OCI-LY1 (cell line): ENCODE measurements at regions not wholly inside any gene's neighbourhood (a gene's known extent, or its start where the extent isn't known, plus 50 kb on each side); places are given as distances from the start of the nearest gene placed in this dataset.

Source experiments
- H2AFZ ChIP-seq: fragments of 200-600 bp; sonication (generic), shearing (Covaris generic); 2 replicates; pipeline ENCODE4 v1.6.0; 2014; ENCODE audit warnings: antibody characterized with exemption, mild to moderate bottlenecking, low read length
- H3F3A ChIP-seq: fragments of 200-600 bp; sonication (generic), shearing (Covaris generic); 2 replicates; pipeline ENCODE4 v1.6.0; 2014; ENCODE audit warnings: mild to moderate bottlenecking, antibody characterized with exemption, low read length, moderate library complexity; ENCODE audit not compliant: insufficient read depth
- H3K27ac ChIP-seq: fragments of 200-600 bp; sonication (generic); 2 replicates; pipeline ENCODE4 v1.5.1; 2014; ENCODE audit warnings: low read length, mixed run types, mild to moderate bottlenecking, low read depth; ENCODE audit not compliant: poor library complexity, severe bottlenecking
- H3K27me3 ChIP-seq: fragments of 200-600 bp; sonication (generic); 2 replicates; pipeline ENCODE4 v1.6.0; 2014; ENCODE audit warnings: antibody characterized with exemption, mild to moderate bottlenecking, low read length, moderate library complexity; ENCODE audit not compliant: insufficient read depth
- H3K36me3 ChIP-seq: fragments of 200-600 bp; sonication (generic); 2 replicates; pipeline ENCODE4 v1.6.1; 2014; ENCODE audit warnings: mild to moderate bottlenecking, antibody characterized with exemption, low read length, moderate library complexity, mixed read lengths; ENCODE audit not compliant: insufficient read depth
- H3K4me1 ChIP-seq: fragments of 200-600 bp; sonication (generic); 2 replicates; pipeline ENCODE4 v1.5.1; 2014; ENCODE audit warnings: mild to moderate bottlenecking, low read length, moderate library complexity; ENCODE audit not compliant: insufficient read depth, severe bottlenecking
- H3K4me2 ChIP-seq: fragments of 200-600 bp; sonication (generic), shearing (Covaris generic); 2 replicates; pipeline ENCODE4 v1.6.1; 2014; ENCODE audit warnings: low read length
- H3K4me3 ChIP-seq: fragments of 200-600 bp; sonication (generic); 2 replicates; pipeline ENCODE4 v1.5.1; 2014; ENCODE audit warnings: low read length, low read depth, mild to moderate bottlenecking, mixed read lengths; ENCODE audit not compliant: poor library complexity, severe bottlenecking
- H3K79me2 ChIP-seq: fragments of 200-600 bp; shearing (Covaris generic); 2 replicates; pipeline ENCODE4 v1.6.1; 2016; ENCODE audit warnings: mixed run types, low read length, mixed read lengths; ENCODE audit not compliant: insufficient read depth
- H3K9ac ChIP-seq: fragments of 200-600 bp; sonication (generic), shearing (Covaris generic); 2 replicates; pipeline ENCODE4 v1.6.1; 2014; ENCODE audit warnings: mild to moderate bottlenecking, low read length, mixed read lengths
- H3K9me2 ChIP-seq: fragments of 200-600 bp; sonication (generic), shearing (Covaris generic); 2 replicates; pipeline ENCODE4 v1.6.1; 2014; ENCODE audit warnings: low read depth, mild to moderate bottlenecking, low read length, mixed read lengths
- H3K9me3 ChIP-seq: fragments of 200-600 bp; shearing (Covaris generic); 2 replicates; pipeline ENCODE4 v1.6.1; 2014; ENCODE audit warnings: low read length, mixed read lengths
- H4K20me1 ChIP-seq: fragments of 200-600 bp; sonication (generic), shearing (Covaris generic); 2 replicates; pipeline ENCODE4 v1.6.0; 2016; ENCODE audit warnings: mild to moderate bottlenecking, low read length; ENCODE audit not compliant: insufficient read depth
- CTCF ChIP-seq: fragments of 200-600 bp; sonication (generic), shearing (Covaris generic); IDR thresholded peaks from 2 replicates; pipeline ENCODE4 v1.5.1; 2017; ENCODE audit warnings: mild to moderate bottlenecking, antibody characterized with exemption, low read length, moderate library complexity, mixed read lengths
- EZH2 ChIP-seq: fragments of 200-600 bp; sonication (generic), shearing (Covaris generic); IDR thresholded peaks from 2 replicates; pipeline ENCODE4 v1.8.0; 2017; ENCODE audit warnings: borderline replicate concordance, mixed run types, mild to moderate bottlenecking, antibody characterized with exemption, low read length, moderate library complexity, mixed read lengths

- Histone ChIP-seq H3K9ac (no peak overlapping the region), H3K27me3 (no peaks in the 10 kb centered on the region)
These were observed 292.3 kb downstream of the SMARCA2 start for GRCh38 chr9:2307480-2307879.

GRCh38 chr9:2311920-2312319 lies 296.8 kb downstream of the SMARCA2 start:
- H3K36me3 ChIP-seq = no peaks in the 10 kb centered on the region
- no peak overlapping the region for H3K4me3 ChIP-seq
- H3K79me2 ChIP-seq = no peaks in the 10 kb centered on the region
- H3K4me2 ChIP-seq = no peak overlapping the region
- H3K9me3 ChIP-seq = peaks cover 13% of the 10 kb centered on the region; the same call in 1 of the 2 replicates
- no peaks in the 10 kb centered on the region for H3K27me3 ChIP-seq
- no peaks in the 10 kb centered on the region for H3K9me2 ChIP-seq
- H3K4me1 ChIP-seq = no peaks in the 10 kb centered on the region
- no peak overlapping the region for H3K9ac ChIP-seq
- no peak for TF ChIP-seq CTCF
- TF ChIP-seq EZH2 = no peak
- no peaks in the 10 kb centered on the region for H3F3A ChIP-seq
- no peak overlapping the region for H2AFZ ChIP-seq
- no peaks in the 10 kb centered on the region for H4K20me1 ChIP-seq
- no peak overlapping the region for H3K27ac ChIP-seq

More at GRCh38 chr9:2307480-2307879, 292.3 kb downstream of the SMARCA2 start:
- Histone ChIP-seq H2AFZ (no peak overlapping the region), H3K36me3 (no peaks in the 10 kb centered on the region), H3K4me3 (no peak overlapping the region), H3K9me3 (peaks cover 8% of the 10 kb centered on the region; the same call in 1 of the 2 replicates), H3F3A (no peaks in the 10 kb centered on the region), H3K4me2 (no peak overlapping the region), H3K9me2 (no peaks in the 10 kb centered on the region), H3K79me2 (no peaks in the 10 kb centered on the region), H3K4me1 (no peaks in the 10 kb centered on the region), H4K20me1 (no peaks in the 10 kb centered on the region), H3K27ac (no peak overlapping the region)
- no peak for TF ChIP-seq EZH2
- TF ChIP-seq CTCF = no peak

DNA sequence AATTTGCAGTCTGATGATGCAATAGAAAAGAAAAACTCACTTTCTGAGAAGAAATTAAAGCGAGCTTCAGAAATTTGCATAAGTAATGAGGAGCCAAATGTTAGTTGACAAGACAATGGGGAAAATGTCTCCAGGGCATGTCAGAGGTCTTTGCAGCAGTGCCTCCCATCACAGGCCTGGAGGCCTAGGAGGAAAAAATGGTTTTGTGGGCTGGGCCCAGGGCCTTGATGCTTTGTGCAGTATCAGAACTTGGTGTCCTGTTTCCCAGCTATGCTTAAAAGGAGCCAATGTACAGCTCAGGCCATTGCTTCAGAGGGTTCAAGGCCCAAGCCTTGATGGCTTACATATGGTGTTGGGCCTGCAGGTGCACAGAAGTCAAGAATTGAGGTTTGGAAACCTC lies 298.4 kb downstream of the SMARCA2 start:
- peaks cover 13% of the 10 kb centered on the region; the same call in 1 of the 2 replicates for H3K9me3 ChIP-seq
- no peaks in the 10 kb centered on the region for H3K79me2 ChIP-seq
- H3K9me2 ChIP-seq = no peaks in the 10 kb centered on the region
- no peak overlapping the region for H3K4me3 ChIP-seq
- TF ChIP-seq CTCF = no peak
- no peak for TF ChIP-seq EZH2
- no peak overlapping the region for H3K9ac ChIP-seq
- H3K36me3 ChIP-seq = no peaks in the 10 kb centered on the region
- H3K27ac ChIP-seq = no peak overlapping the region
- no peaks in the 10 kb centered on the region for H3K4me1 ChIP-seq
- H3K4me2 ChIP-seq = no peak overlapping the region
- H4K20me1 ChIP-seq = no peaks in the 10 kb centered on the region
- no peak overlapping the region for H2AFZ ChIP-seq
- H3K27me3 ChIP-seq = no peaks in the 10 kb centered on the region
- no peaks in the 10 kb centered on the region for H3F3A ChIP-seq
